Non-pigmented ciliary epithelial cell (primary cell): ENCODE measurements at regions not wholly inside any gene's neighbourhood (a gene's known extent, or its start where the extent isn't known, plus 50 kb on each side); places are given as distances from the start of the nearest gene placed in this dataset.
A peak's percentile ranks its signal among the peaks of the same experiment; 100 is the strongest.

Experiments used
- DNase-seq: peaks from one replicate; pipeline ENCODE4 v3.0.0-alpha.2; 2010; ENCODE audit warnings: low read depth

DNA sequence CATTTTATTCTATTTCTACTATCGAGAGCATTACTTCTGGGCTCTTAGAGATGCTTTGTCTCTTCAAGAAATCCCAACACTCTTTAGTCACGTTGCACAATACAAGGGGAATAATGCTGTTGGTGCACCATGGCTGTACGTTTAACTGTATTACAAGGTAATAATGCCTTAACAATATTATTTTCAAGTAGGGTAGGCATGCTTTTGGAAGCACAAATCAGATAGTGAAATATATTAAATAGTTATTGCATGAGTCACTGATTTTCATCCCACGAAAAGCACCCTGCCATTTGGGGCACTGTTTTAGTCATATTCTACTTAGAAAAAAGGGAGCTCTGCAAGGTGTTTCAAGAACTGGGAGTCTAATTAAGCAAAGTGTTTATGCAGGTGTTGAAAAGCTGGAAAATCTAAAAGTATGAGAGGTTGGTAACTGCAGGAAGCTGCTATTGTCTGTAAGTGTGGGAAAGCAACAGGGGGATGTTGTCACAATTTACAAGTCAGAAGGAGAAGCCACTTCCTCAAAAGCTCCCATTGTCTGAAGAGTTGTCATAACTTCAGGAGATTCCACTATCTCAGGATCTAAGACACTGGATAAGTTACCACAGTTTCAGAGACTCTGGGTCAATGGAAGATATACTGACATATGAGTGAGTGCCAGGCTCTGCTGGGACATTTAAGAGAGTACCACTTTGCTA, 218.2 kb downstream of the JRKL start:
- peak; percentile 11 for DNase-seq

GRCh38 chr11:96614101-96614500, 224.3 kb downstream of the JRKL start:
- no peak for DNase-seq

DNA sequence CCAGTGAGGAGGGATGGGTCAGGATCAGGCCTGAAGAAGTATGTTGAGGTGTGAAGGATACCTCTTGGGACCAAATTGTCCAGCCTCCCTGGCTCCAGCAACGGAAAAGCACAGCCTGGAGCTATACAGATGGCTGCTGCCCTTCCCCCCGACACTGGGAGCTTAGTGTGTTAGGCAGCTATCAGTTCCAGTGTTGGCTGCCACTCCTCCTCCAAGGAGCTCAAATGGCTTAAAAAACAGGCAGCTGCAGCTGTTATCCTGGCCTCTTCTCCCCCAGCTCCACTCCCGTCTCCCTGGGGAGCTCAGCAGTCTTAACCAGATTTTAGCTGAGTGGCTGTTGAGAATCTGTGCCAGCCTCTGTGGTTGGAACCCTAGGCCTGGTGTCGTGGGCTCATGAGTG, 225.0 kb downstream of the JRKL start:
- no peak for DNase-seq

DNA sequence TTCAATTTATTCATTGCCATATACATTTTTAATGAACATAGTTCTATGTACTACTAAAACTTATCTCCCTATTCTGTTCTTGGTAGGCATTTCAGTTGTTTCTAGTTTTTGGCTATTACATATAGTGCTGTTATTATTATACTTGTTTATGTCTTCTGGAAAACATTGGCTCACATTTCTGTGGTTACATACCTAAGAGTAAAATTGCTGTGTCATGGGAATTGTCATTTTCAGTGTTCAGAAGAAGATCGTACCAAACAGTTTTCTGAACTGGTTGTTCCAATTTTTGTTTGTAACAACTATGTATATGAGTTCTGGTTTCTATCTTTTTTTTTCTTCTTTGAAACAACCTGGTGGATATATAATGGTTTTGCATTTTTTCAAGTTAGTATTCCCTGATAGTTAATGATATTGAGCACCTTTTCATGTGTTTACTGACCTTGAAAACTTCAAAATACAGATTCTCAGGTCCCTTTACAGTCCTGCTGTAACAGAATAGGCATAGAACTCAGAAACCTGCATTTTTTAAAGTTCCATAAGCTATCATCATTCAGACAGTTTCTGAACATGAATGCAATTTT, 230.7 kb downstream of the JRKL start:
- no peak for DNase-seq

- DNase-seq = no peak
Observed at GRCh38 chr11:96621161-96621560, 231.3 kb downstream of the JRKL start.

- no peak for DNase-seq
Observed at GRCh38 chr11:96622026-96622634, 232.3 kb downstream of the JRKL start.

GRCh38 chr11:96624126-96624525, 234.3 kb downstream of the JRKL start:
- DNase-seq = no peak

GRCh38 chr11:96627376-96627775, 237.6 kb downstream of the JRKL start:
- DNase-seq = no peak

GRCh38 chr11:96635655-96636054, 245.8 kb downstream of the JRKL start:
- DNase-seq = no peak

DNA sequence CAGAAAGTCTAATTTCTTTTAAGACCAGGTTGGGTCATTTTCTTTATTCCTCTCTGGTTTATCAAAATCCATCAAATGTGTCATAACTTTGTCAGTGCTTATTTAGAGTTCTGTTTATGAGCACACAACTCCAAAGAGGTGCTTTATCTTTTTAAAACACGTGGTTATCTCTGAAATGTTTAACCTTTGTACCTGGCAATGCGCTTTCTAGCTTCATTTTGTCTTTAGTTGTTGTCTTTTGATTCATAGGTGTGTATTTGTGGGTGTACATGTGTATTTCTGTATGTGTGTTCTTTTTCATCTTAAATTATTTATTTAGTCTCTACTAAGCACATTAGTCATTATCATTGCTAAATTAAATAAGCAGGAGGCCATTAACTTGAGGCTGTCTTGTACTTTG, 251.4 kb downstream of the JRKL start:
- DNase-seq = no peak

- DNase-seq = no peak
Observed at GRCh38 chr11:96642583-96642982, 252.8 kb downstream of the JRKL start.

DNA sequence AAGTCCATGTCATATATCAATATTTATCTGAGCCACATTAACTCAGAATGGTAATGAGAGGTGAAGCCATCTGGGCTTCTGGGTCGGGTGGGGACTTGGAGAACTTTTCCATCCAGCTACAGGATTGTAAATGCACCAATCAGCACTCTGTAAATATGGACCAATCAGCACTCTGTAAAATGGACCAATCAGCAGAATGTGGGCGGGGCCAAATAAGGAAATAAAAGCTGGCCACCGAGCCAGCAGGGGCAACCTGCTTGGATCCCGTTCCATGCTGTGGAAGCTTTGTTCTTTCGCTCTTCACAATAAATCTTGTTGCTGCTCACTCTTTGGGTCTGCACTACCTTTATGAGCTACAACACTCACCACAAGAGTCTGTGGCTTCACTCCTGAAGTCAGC, 253.4 kb downstream of the JRKL start:
- DNase-seq = no peak

DNA sequence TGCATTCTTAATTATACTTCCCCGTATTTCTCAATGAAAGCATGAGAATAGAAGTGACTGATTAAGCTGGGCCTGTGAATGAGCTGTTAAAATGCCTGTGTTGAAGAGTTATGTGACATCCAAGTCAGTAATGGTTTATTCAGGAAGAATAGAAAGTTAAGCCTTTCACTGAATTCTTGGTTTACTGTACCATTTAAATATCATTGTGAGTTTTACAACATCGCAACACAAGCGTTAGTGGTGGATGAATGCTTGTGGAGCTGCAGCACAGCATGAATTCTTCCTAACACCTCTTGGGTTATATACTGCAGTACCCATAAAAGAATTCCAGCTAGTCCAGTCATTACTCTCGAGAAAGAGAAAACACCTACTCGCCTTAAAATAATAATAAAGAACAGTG, 257.8 kb downstream of the JRKL start:
- DNase-seq = no peak

- no peak for DNase-seq
Observed at GRCh38 chr11:96648991-96649390, 259.2 kb downstream of the JRKL start.

DNA sequence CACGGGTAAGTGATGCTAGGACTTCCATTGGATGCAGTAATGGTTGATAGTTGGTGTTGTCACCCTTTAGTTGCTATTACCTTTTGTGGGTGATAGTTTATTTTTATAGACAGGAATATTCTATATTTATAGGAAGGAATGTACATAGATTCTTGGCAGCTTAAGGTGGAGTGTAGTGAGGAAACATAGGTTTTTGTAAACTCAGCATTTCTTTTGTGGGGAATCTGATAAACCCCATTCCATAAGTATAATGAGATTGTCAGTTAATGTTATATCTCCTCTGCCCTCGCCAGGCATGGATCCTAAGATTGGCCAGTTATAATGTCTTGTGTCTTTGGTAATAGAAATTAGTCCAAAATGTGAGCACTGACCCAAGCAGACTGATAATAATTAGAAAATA, 262.7 kb downstream of the JRKL start:
- no peak for DNase-seq

DNA sequence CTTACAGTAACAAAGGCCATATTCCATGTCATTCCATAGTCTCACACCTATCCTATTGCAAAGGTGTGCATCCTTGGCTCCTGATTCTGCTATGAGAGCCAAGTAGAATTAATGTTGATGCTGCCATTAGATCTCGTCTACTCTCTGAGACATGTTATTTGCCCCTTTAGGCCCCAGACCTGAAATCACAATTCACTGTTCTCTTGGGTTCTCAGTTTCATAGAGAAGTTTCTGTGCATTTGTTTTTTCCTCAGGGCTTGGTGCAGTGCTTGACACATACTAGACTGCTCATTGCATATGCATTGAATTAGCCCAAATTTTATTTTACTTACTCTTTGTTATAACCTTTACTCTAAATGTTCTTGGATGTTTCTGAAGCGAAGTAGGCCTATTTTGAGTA, 265.7 kb downstream of the JRKL start:
- DNase-seq = no peak

DNA sequence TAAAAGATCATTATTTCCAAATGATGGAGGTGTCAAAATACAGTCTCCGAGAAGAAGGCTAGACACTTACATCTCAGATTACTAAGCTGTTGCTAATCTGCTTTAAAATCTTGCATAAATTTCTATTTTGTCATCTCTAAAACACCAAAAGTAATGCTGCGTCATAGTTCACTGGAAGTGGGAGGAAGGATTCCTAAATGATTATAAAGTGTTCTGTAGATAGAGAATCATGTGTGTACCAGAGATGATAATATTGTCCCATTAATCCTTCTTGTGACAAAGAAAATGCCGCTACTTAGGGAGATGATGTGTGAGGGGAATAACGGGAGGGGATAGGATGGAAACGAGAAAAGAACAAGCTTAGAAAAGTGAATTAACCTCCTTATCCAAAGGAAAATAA, 268.6 kb downstream of the JRKL start:
- DNase-seq = no peak

DNA sequence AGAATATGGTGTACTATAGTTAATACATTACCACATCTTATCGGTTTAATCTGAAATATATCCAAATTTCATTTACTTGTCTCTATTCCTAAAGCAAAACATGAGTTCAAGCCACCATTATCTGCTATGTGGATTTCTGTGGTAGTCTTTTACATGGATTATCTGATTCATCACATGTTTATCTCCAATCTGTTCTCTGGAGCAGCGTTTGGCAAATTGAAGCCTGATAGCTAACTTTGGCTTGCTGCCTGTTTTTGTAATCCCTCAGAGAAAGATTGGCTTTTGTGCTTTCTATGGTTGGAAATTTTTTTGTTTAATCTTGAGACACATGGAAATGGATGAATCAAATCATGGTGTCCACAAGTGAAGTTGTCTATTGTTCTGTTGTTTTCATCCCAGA, 274.3 kb downstream of the JRKL start:
- no peak for DNase-seq

DNA sequence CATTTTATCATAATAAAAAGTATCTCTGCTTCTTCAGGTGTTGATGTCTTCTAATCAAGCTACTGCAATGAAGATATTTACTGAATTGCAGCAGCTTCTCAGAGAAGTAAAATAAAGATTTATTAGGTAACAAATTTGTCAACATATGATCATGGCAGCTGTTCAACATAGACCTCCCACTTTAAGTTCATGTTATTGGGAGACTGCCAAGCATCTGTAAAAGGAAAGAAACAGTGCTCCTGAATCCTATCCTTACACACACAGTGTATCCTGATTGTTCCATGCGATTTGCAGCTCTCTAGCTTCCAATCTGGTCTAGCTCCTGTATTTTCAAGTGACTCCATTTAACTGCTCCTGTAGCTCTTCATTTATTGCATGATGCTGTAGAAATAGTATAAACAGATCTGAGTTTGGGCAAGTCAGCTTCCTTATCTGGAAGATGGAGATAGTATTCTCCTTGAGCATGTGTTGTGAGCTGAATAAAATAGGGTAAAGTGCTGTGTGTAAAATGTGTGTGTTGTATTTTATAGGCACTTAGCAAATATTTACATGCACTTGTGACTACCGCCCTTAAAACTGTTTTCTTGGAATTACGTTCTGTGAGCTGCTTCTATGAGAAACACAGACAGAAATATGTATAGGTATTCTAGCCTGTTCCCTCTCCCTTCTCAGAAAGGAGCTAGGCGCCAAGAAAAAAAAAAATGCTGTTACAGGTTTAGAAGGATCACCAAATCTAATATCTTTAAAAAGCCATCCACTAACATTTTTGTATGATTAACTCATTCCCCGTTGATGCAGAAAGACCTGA, 290.6 kb downstream of the JRKL start:
- no peak for DNase-seq

- DNase-seq = no peak
Observed at GRCh38 chr11:96681019-96681716, 291.4 kb downstream of the JRKL start.

DNA sequence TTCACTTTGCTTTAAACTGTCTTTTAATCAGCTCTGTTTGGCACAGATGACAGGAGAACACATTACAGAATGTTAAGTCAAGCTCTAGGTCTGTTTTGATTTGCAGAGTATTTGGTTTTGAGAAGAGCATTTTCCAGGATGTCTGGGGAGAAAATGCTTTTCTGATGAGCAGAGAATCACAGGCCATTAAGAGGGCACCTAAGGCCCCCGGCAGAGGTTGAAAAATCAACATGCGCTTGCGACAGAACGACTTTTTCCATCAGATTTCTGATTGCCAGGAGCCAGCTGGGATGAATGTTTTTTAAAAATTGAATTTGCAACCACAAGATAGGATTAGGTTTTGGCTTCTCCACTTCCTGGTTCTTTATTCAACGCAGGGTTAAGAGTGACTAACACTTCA, 304.5 kb downstream of the JRKL start:
- DNase-seq = no peak

GRCh38 chr11:96696731-96697130, 306.9 kb downstream of the JRKL start:
- DNase-seq = no peak
